Mesenchymal stem cell (in vitro differentiated cells and primary cell): ENCODE measurements at regions not wholly inside any gene's neighbourhood (a gene's known extent, or its start where the extent isn't known, plus 50 kb on each side); places are given as distances from the start of the nearest gene placed in this dataset.

Source experiments
- DNase-seq: peaks from one replicate; pipeline ENCODE4 v3.0.0-alpha.2; 2013
- H2AFZ ChIP-seq: one replicate; pipeline ENCODE4 v1.6.1; 2013; ENCODE audit warnings: low read depth, mild to moderate bottlenecking, control low read depth, inconsistent platforms, low read length, moderate library complexity
- H2AK5ac ChIP-seq: 2 replicates; pipeline ENCODE4 v1.6.1; 2013; ENCODE audit warnings: low read length, moderate library complexity, mild to moderate bottlenecking, inconsistent platforms; ENCODE audit not compliant: severe bottlenecking
- H2BK120ac ChIP-seq: one replicate; pipeline ENCODE4 v1.6.1; 2013; ENCODE audit warnings: low read depth, mild to moderate bottlenecking, inconsistent platforms, low read length, moderate library complexity
- H2BK12ac ChIP-seq, 2 experiments: one replicate each; pipeline ENCODE4 v1.6.1; 2013; ENCODE audit warnings: inconsistent platforms in 2 of 2, low read length in 2 of 2, mild to moderate bottlenecking in 2 of 2, moderate library complexity in 2 of 2, control low read depth in 1 of 2
- H2BK15ac ChIP-seq: one replicate; pipeline ENCODE4 v1.6.1; 2013; ENCODE audit warnings: mild to moderate bottlenecking, low read depth, inconsistent platforms; ENCODE audit not compliant: poor library complexity, severe bottlenecking
- H2BK5ac ChIP-seq: 2 replicates; pipeline ENCODE4 v1.6.1; 2013; ENCODE audit warnings: low read depth, mild to moderate bottlenecking, low read length, control low read depth, inconsistent platforms; ENCODE audit not compliant: poor library complexity, severe bottlenecking
- H3K14ac ChIP-seq, 2 experiments: one replicate each; pipeline ENCODE4 v1.6.1; 2013; ENCODE audit warnings: inconsistent platforms in 2 of 2, low read length in 2 of 2, control low read depth in 1 of 2, mild to moderate bottlenecking in 1 of 2, moderate library complexity in 1 of 2
- H3K18ac ChIP-seq, 2 experiments: one replicate each; pipeline ENCODE4 v1.6.1; 2013; ENCODE audit warnings: inconsistent platforms in 2 of 2, low read length in 2 of 2, control low read depth in 1 of 2, low read depth in 1 of 2, mild to moderate bottlenecking in 1 of 2
- H3K23ac ChIP-seq, 2 experiments: one replicate each; pipeline ENCODE4 v1.6.1; 2013; ENCODE audit warnings: inconsistent platforms in 2 of 2, low read length in 2 of 2, mild to moderate bottlenecking in 2 of 2, moderate library complexity in 2 of 2, control low read depth in 1 of 2
- H3K27ac ChIP-seq: 2 replicates; pipeline ENCODE4 v1.5.1; 2013; ENCODE audit warnings: mild to moderate bottlenecking, moderate library complexity, low read length, control low read depth, inconsistent platforms; ENCODE audit not compliant: poor library complexity, severe bottlenecking
- H3K27me3 ChIP-seq, 2 experiments: 2 replicates each; pipeline versions ENCODE4 v1.6.1 to v1.7.0; 2013; ENCODE audit warnings: low read length in 2 of 2, mild to moderate bottlenecking in 2 of 2, moderate library complexity in 2 of 2, control low read depth in 1 of 2, inconsistent platforms in 1 of 2; ENCODE audit not compliant: control insufficient read depth in 1 of 2, insufficient read depth in 1 of 2
- H3K36me3 ChIP-seq, 2 experiments: 2 replicates each; pipeline versions ENCODE4 v1.6.1 to v1.7.0; 2013; ENCODE audit warnings: low read length in 2 of 2, control low read depth in 1 of 2, inconsistent platforms in 1 of 2, low read depth in 1 of 2, mild to moderate bottlenecking in 1 of 2; ENCODE audit not compliant: insufficient read depth in 2 of 2, control insufficient read depth in 1 of 2
- H3K4ac ChIP-seq, 2 experiments: one replicate each; pipeline ENCODE4 v1.6.1; 2013; ENCODE audit warnings: inconsistent platforms in 2 of 2, low read length in 2 of 2, mild to moderate bottlenecking in 2 of 2, moderate library complexity in 2 of 2, control low read depth in 1 of 2, low read depth in 1 of 2
- H3K4me1 ChIP-seq: 2 replicates; pipeline ENCODE4 v1.6.1; 2013; ENCODE audit warnings: low read depth, low read length, control low read depth; ENCODE audit not compliant: control insufficient read depth, insufficient read depth
- H3K4me2 ChIP-seq: 2 replicates; pipeline ENCODE4 v1.6.1; 2013; ENCODE audit warnings: low read length, mild to moderate bottlenecking, inconsistent platforms; ENCODE audit not compliant: poor library complexity, severe bottlenecking
- H3K4me3 ChIP-seq, 2 experiments: 2 replicates each; pipeline versions ENCODE4 v1.5.1 to v1.7.0; 2013; ENCODE audit warnings: low read length in 2 of 2, mild to moderate bottlenecking in 2 of 2, control low read depth in 1 of 2, low read depth in 1 of 2; ENCODE audit not compliant: insufficient read depth in 1 of 2
- H3K79me1 ChIP-seq: replicated peaks from 2 replicates; pipeline ENCODE4 v1.6.1; 2013; ENCODE audit warnings: mild to moderate bottlenecking, control low read depth, low read length, inconsistent platforms; ENCODE audit not compliant: poor library complexity, severe bottlenecking
- H3K9ac ChIP-seq: 2 replicates; pipeline ENCODE4 v1.7.0; 2013; ENCODE audit warnings: mild to moderate bottlenecking, low read length, moderate library complexity
- H3K9me3 ChIP-seq: 2 replicates; pipeline ENCODE4 v1.7.0; 2013; ENCODE audit warnings: mild to moderate bottlenecking, low read length; ENCODE audit not compliant: control insufficient read depth
- H4K8ac ChIP-seq: one replicate; pipeline ENCODE4 v1.6.1; 2013; ENCODE audit warnings: inconsistent platforms, mild to moderate bottlenecking, low read length, moderate library complexity
- H4K91ac ChIP-seq: one replicate; pipeline ENCODE4 v1.6.1; 2013; ENCODE audit warnings: mild to moderate bottlenecking, low read length, inconsistent platforms
- WGBS: methylation state at CpG from one replicate; pipeline ENCODE4 v1.1.7; 2013; ENCODE audit warnings: mixed read lengths; 5-methylcytosine and 5-hydroxymethylcytosine counted together

GRCh38 chr14:29168149-29168548 lies 401.6 kb downstream of the FOXG1 start:
- Histone ChIP-seq H3K4me3 (no peak overlapping the region), H3K9ac (no peak overlapping the region), H2AK5ac (no peak overlapping the region), H3K23ac (no peak overlapping the region), H3K27me3 (no peaks in the 10 kb centered on the region), H2BK120ac (no peak overlapping the region), H2BK12ac (no peak overlapping the region), H2BK5ac (no peak overlapping the region), H3K14ac (no peak overlapping the region), H3K4me1 (no peaks in the 10 kb centered on the region), H4K8ac (no peak overlapping the region), H4K91ac (no peak overlapping the region), H3K18ac (no peak overlapping the region), H3K4ac (no peak overlapping the region), H2BK15ac (no peak overlapping the region), H3K79me1 (no peaks in the 10 kb centered on the region), H3K4me2 (no peak overlapping the region), H3K9me3 (no peaks in the 10 kb centered on the region), H2AFZ (no peak overlapping the region), H3K27ac (no peak overlapping the region), H3K36me3 (no peaks in the 10 kb centered on the region)
- no peak for DNase-seq
- 57% methylated on average over 5 of the region's 7 CpGs for WGBS

- Histone ChIP-seq H3K36me3 (no peaks in the 10 kb centered on the region), H4K8ac (no peak overlapping the region), H2BK5ac (no peak overlapping the region), H2BK120ac (no peak overlapping the region), H3K27me3 (no peaks in the 10 kb centered on the region), H3K4me2 (no peak overlapping the region), H2AK5ac (no peak overlapping the region), H3K4me3 (no peak overlapping the region), H3K14ac (no peak overlapping the region), H3K27ac (no peak overlapping the region), H3K4me1 (no peaks in the 10 kb centered on the region), H3K9me3 (no peaks in the 10 kb centered on the region), H3K9ac (no peak overlapping the region), H2BK15ac (no peak overlapping the region), H3K79me1 (no peaks in the 10 kb centered on the region), H2AFZ (no peak overlapping the region), H4K91ac (no peak overlapping the region), H3K23ac (no peak overlapping the region), H3K4ac (no peak overlapping the region), H2BK12ac (no peak overlapping the region), H3K18ac (no peak overlapping the region)
- WGBS, result 83% methylated on average over 4 of the region's 5 CpGs
- no peak for DNase-seq
Measured at GRCh38 chr14:29169408-29169807, 402.8 kb downstream of the FOXG1 start.

- Histone ChIP-seq H2BK12ac (no peak overlapping the region), H2BK120ac (no peak overlapping the region), H3K4me3 (no peak overlapping the region), H3K14ac (no peak overlapping the region), H4K91ac (no peak overlapping the region), H2AFZ (no peak overlapping the region), H3K9ac (no peak overlapping the region), H2BK15ac (no peak overlapping the region), H3K9me3 (no peaks in the 10 kb centered on the region), H3K27ac (no peak overlapping the region), H3K18ac (no peak overlapping the region), H2AK5ac (no peak overlapping the region), H4K8ac (no peak overlapping the region), H3K79me1 (no peaks in the 10 kb centered on the region), H3K23ac (no peak overlapping the region), H3K4ac (no peak overlapping the region), H3K4me1 (no peaks in the 10 kb centered on the region), H3K4me2 (no peak overlapping the region), H3K27me3 (no peaks in the 10 kb centered on the region), H2BK5ac (no peak overlapping the region), H3K36me3 (no peaks in the 10 kb centered on the region)
- no peak for DNase-seq
- WGBS, result 90% methylated on average over 2 of the region's 2 CpGs
Measured at GRCh38 chr14:29175706-29176105, 409.1 kb downstream of the FOXG1 start.

- Histone ChIP-seq H2BK12ac (no peak overlapping the region), H2AK5ac (no peak overlapping the region), H3K36me3 (no peaks in the 10 kb centered on the region), H3K23ac (no peak overlapping the region), H3K79me1 (no peaks in the 10 kb centered on the region), H3K9me3 (no peaks in the 10 kb centered on the region), H2BK120ac (no peak overlapping the region), H3K18ac (no peak overlapping the region), H3K4me2 (no peak overlapping the region), H3K14ac (no peak overlapping the region), H3K9ac (no peak overlapping the region), H2BK15ac (no peak overlapping the region), H3K27me3 (no peaks in the 10 kb centered on the region), H4K8ac (no peak overlapping the region), H3K4me3 (no peak overlapping the region), H3K4ac (no peak overlapping the region), H4K91ac (no peak overlapping the region), H3K27ac (no peak overlapping the region), H2AFZ (no peak overlapping the region), H3K4me1 (no peaks in the 10 kb centered on the region), H2BK5ac (no peak overlapping the region)
- DNase-seq, result no peak
- 86% methylated on average over 2 of the region's 2 CpGs for WGBS
Measured at GRCh38 chr14:29176876-29177275, 410.3 kb downstream of the FOXG1 start.
